SJSA1 (cell line): ENCODE measurements at regions not wholly inside any gene's neighbourhood (a gene's known extent, or its start where the extent isn't known, plus 50 kb on each side); places are given as distances from the start of the nearest gene placed in this dataset.

Experiments used
- DNase-seq, 2 experiments: peaks; one replicate each; pipeline ENCODE4 v3.0.0-alpha.2; 2015 to 2020; ENCODE audit warnings: low spot score in 2 of 2, low read depth in 1 of 2
- H3K27ac ChIP-seq: fragments of 250-450 bp; sonication (Bioruptor Pico); 2 replicates; pipeline ENCODE4 v1.5.1; 2020; ENCODE audit warnings: mild to moderate bottlenecking, moderate library complexity
- H3K27me3 ChIP-seq: fragments of 250-450 bp; sonication (Bioruptor Pico); replicated peaks from 2 replicates; pipeline ENCODE4 v1.5.1; 2020; ENCODE audit warnings: mild to moderate bottlenecking, moderate library complexity
- H3K36me3 ChIP-seq: fragments of 250-450 bp; sonication (Bioruptor Pico); 2 replicates; pipeline ENCODE4 v1.5.1; 2020; ENCODE audit warnings: mild to moderate bottlenecking
- H3K4me1 ChIP-seq: fragments of 250-450 bp; sonication (Bioruptor Pico); replicated peaks from 2 replicates; pipeline ENCODE4 v1.6.1; 2021; ENCODE audit warnings: mild to moderate bottlenecking
- H3K4me3 ChIP-seq: fragments of 250-450 bp; sonication (Bioruptor Pico); 2 replicates; pipeline ENCODE4 v1.5.1; 2020; ENCODE audit warnings: mild to moderate bottlenecking
- H3K9me3 ChIP-seq: fragments of 250-450 bp; sonication (Bioruptor Pico); replicated peaks from 2 replicates; pipeline ENCODE4 v1.5.1; 2020; ENCODE audit warnings: mild to moderate bottlenecking

DNA sequence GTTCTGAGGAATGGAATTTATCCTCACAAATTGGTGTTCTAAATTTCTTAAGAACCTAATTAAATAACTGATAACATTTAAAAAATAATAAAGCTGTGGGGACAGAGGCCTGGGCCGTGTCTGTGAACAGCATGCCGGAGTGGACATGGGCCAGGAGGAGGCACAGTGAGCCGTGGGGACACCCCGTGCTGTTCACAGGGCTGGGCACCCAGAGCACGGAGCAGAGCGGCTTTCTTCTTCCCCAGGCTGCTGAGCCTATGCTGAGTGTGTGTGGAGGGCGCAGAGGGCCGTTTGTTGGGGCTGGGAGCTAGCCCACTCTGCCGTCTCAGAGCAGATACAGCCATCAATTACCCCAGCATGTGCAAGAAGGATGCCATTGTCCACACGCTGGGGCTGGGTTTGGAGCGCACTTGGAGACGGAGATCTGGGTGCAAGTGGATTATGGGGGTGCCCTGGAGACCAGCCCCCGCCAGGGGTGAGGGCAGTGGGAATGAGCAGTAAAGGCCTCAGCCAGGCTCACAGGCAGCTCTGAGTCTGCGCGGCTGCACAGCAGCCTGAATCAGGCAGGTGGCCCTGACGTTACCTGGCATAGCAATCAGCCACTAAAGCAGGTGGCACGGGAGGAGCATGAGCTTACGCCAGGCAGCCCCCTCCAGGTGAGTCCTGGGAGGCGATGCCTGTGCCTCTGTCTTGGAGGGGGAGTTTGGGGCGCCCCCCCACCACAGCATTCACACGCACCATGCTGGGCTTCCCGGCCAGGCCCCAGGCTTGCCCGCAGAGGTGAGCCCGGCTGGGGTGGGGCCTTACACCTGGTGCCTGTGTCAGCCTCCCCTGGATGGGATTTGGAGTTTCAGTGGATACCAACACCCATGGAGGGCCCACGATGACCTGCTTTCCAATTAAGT is 52.1 kb upstream of the SLC66A3 start:
- no peaks in the 10 kb centered on the region for H3K9me3 ChIP-seq
- no peak overlapping the region for H3K27ac ChIP-seq
- H3K27me3 ChIP-seq, result no peaks in the 10 kb centered on the region
- H3K4me1 ChIP-seq, result no peaks in the 10 kb centered on the region
- H3K36me3 ChIP-seq, result no peaks in the 10 kb centered on the region
- H3K4me3 ChIP-seq, result no peak overlapping the region
- peak in 1 of 2 experiments; percentile 33 for DNase-seq

DNA sequence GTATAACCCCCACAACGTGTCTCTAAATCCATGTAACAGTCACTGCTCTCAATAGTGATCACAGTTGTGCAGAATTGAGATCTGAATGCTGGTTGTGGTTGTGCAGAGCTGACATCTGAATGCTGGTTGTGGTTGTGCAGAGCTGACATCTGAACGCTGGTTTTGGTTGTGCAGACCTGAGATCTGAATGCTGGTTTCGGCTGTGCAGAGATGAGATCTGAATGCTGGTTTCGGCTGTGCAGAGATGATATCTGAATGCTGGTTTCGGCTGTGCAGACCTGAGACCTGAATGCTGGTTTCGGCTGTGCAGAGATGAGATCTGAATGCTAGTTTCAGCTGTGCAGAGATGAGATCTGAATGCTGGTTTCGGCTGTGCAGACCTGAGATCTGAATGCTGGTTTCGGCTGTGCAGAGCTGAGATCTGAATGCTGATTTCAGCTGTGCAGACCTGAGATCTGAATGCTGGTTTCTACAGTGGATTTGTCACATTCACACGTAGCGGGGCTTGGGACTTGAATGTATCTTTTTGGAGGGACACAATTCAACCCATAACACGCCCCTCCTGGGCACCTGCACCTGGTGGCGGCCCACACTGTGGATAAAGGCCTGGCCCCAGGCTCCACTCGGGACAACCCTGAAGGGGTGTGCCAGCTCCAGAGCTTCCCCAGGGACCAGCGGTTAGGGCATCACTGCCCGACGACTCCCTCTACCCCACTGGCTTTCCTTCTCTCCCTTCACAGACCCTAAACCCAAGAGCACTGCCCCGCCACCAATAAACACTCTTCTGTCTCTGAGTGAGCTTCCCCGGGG is 51.1 kb upstream of the SLC66A3 start:
- Histone ChIP-seq H3K36me3 (no peaks in the 10 kb centered on the region), H3K4me3 (no peak overlapping the region), H3K27me3 (no peaks in the 10 kb centered on the region), H3K9me3 (no peaks in the 10 kb centered on the region), H3K27ac (no peak overlapping the region), H3K4me1 (no peaks in the 10 kb centered on the region)
- DNase-seq, result peak in 1 of 2 experiments; percentile 36

DNA sequence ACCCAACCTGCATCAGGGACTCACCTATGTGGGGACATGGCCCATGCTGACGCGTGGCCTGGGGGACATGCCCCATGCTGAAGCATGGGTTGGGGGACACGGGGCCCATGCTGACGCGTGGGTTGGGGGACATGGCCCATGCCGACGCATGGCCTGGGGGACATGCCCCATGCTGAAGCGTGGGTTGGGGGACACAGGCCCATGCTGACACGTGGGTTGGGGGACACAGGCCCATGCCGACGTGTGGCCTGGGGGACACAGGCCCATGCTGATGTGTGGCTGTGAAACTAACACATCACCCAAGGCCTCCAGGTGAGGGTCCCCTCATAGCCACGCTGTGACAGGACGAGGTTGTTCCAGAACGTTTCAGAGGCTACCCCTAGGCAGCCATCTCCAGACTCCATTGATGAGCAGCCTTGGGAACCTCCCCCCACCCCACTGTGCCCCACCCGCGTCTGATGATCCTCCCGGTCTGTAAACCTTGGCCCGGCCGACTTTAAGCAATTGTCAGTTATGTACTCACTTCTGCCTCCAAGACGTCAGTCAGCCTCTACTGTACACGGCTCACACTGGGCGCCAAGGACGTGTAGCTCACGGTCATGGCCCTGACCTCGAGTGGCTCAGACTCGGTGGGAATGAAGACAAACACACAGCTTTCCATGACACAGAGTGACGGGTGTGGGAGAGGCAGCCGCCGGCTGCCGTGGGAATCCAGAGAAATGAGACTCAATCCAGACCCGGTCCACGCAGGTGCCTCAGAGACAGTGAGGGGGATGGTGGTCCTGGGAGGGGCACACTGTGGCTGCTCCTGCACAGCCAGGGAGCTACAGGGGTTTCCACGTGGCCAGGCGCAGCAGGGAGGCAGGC is 50.2 kb upstream of the SLC66A3 start:
- Histone ChIP-seq H3K4me1 (no peaks in the 10 kb centered on the region), H3K27me3 (no peaks in the 10 kb centered on the region), H3K4me3 (no peak overlapping the region), H3K9me3 (no peaks in the 10 kb centered on the region), H3K36me3 (no peaks in the 10 kb centered on the region), H3K27ac (no peak overlapping the region)
- peak in 1 of 2 experiments; percentile 36 for DNase-seq
